GM12892 (cell line): ENCODE measurements at regions not wholly inside any gene's neighbourhood (a gene's known extent, or its start where the extent isn't known, plus 50 kb on each side); places are given as distances from the start of the nearest gene placed in this dataset.

ENCODE experiments used
- POLR2A ChIP-seq: IDR thresholded peaks from 2 replicates; pipeline ENCODE4 v1.6.1; 2011; ENCODE audit warnings: low read depth, low read length, control low read depth
- POLR2AphosphoS5 ChIP-seq: IDR thresholded peaks from 2 replicates; pipeline ENCODE4 v1.6.1; 2011; ENCODE audit warnings: low read depth, low read length, control low read depth
- TAF1 ChIP-seq: IDR thresholded peaks from 2 replicates; pipeline ENCODE4 v1.6.1; 2011; ENCODE audit warnings: low read depth, mild to moderate bottlenecking, control low read depth, low read length, borderline replicate concordance

- no peak for TF ChIP-seq POLR2A
- TF ChIP-seq POLR2AphosphoS5 = no peak
- TF ChIP-seq TAF1 = no peak
These were observed 65.7 kb upstream of the PGR start for GRCh38 chr11:101195294-101195693.
